ENCODE measurements at regions not wholly inside any gene's neighbourhood (a gene's known extent, or its start where the extent isn't known, plus 50 kb on each side); places are given as distances from the start of the nearest gene placed in this dataset.

GRCh38 chr6:19782588-19782987 lies 54.6 kb upstream of the ID4 start:
- no peak for DNase-seq
